Stimulated activated naive CD8-positive, alpha-beta T cell treated with anti-CD3 and anti-CD28 coated beads, Interleukin-15, Interleukin-2, amounts not matched to agents 100 ng/mL and 50 ng/mL, for 24 hours (primary cell): ENCODE measurements at regions not wholly inside any gene's neighbourhood (a gene's known extent, or its start where the extent isn't known, plus 50 kb on each side); places are given as distances from the start of the nearest gene placed in this dataset.

Experiments
- H3K27ac Mint-ChIP-seq: one replicate; pipeline ENCODE4 v1.8.0; 2021; ENCODE audit warnings: mild to moderate bottlenecking, mixed read lengths
- H3K27me3 Mint-ChIP-seq: one replicate; pipeline ENCODE4 v1.8.0; 2021; ENCODE audit warnings: mixed read lengths
- H3K36me3 Mint-ChIP-seq: one replicate; pipeline ENCODE4 v1.8.0; 2021; ENCODE audit warnings: low read depth, mixed read lengths
- H3K4me1 Mint-ChIP-seq: one replicate; pipeline ENCODE4 v1.8.0; 2021; ENCODE audit warnings: low read depth, mixed read lengths
- H3K4me3 Mint-ChIP-seq: one replicate; pipeline ENCODE4 v1.8.0; 2021; ENCODE audit warnings: mild to moderate bottlenecking, mixed read lengths
- H3K9me3 Mint-ChIP-seq: one replicate; pipeline ENCODE4 v1.8.0; 2021; ENCODE audit warnings: mixed read lengths

DNA sequence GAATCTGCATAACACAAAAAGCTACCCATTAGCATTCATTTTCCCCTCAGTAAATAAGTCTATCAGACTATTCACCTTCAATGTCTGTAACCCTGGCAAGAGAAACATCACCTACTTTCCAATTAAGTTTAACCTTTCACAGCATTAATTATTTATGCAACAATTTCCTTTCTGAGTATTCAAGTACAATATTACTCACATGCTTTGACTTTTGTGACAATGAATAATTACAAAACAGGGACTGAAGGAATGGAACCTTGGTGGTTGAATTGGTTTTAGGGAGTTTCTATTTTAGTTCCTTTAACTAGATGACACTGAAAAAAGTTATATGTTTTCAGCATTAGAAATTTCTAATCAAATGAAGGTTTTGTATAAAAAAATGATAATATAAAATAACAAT is 932.3 kb upstream of the EPHA5 start:
- Mint-ChIP-seq H3K4me1 (no peaks in the 10 kb centered on the region), H3K27me3 (no peaks in the 10 kb centered on the region), H3K27ac (no peak overlapping the region), H3K9me3 (peaks cover 11% of the 10 kb centered on the region), H3K4me3 (no peak overlapping the region), H3K36me3 (no peaks in the 10 kb centered on the region)

GRCh38 chr4:66591968-66592367 is 921.7 kb upstream of the EPHA5 start:
- no peaks in the 10 kb centered on the region for H3K36me3 Mint-ChIP-seq
- H3K27ac Mint-ChIP-seq: no peak overlapping the region
- H3K4me3 Mint-ChIP-seq: no peak overlapping the region
- H3K27me3 Mint-ChIP-seq: no peaks in the 10 kb centered on the region
- no peaks in the 10 kb centered on the region for H3K4me1 Mint-ChIP-seq
- no peaks in the 10 kb centered on the region for H3K9me3 Mint-ChIP-seq

DNA sequence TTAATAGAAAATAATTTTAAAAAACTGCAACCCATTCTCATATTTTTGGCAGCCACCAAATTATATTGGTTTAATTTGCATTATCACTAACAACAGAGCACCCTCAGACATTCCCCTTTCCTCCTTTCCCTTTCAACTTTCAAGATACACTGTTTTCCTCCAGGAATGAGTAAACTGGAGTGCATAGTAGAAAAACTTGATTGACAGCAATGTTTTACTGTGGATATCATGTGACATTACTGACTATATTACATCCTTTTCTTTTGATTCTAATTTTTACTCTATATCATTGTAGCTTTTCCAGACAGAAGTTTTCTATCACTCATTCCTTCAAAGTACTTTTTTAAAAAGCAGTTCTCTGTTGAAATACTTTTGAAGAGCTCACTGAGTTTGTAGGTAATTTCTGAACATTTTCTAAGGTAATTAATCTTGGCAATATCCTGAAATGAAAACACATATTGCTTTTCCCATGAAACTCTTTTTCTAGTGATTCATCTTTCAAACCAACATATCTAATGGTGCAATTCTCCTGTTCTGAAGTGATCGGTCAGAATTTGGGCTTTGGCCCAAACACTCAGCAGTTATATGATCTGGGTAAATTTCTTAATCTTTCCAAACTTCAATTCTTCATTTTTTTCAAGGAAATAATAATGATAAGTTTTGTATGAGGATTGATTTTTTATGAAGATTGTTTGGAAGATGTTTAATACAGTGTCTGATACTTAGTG is 920.4 kb upstream of the EPHA5 start:
- no peaks in the 10 kb centered on the region for H3K9me3 Mint-ChIP-seq
- no peak overlapping the region for H3K27ac Mint-ChIP-seq
- no peaks in the 10 kb centered on the region for H3K4me1 Mint-ChIP-seq
- H3K4me3 Mint-ChIP-seq: no peak overlapping the region
- H3K27me3 Mint-ChIP-seq: no peaks in the 10 kb centered on the region
- no peaks in the 10 kb centered on the region for H3K36me3 Mint-ChIP-seq

- H3K27ac Mint-ChIP-seq: no peak overlapping the region
- no peaks in the 10 kb centered on the region for H3K27me3 Mint-ChIP-seq
- H3K36me3 Mint-ChIP-seq: no peaks in the 10 kb centered on the region
- H3K4me1 Mint-ChIP-seq: no peaks in the 10 kb centered on the region
- H3K9me3 Mint-ChIP-seq: no peaks in the 10 kb centered on the region
- no peak overlapping the region for H3K4me3 Mint-ChIP-seq
These were observed 918.9 kb upstream of the EPHA5 start for GRCh38 chr4:66589183-66589582.

DNA sequence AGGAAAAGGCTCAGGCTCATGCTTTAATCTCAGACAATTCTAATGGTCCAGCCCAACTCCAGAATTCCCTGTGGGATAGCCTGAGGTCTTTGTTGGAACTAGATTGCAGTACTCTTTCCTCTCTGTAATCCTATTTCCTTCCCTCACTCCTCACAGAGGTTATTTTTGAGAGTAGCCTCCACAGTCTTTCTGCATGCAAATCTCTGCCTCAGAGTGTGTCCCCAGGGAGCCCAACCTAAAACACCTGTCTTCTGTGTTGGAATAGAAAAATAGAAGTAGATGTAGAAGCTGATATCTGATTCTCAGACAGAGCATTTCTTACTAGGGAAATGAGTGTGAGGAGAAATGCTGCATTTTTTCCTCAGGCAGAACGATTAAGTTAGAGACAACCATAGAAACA is 915.5 kb upstream of the EPHA5 start:
- Mint-ChIP-seq H3K36me3 (no peaks in the 10 kb centered on the region), H3K4me1 (no peaks in the 10 kb centered on the region), H3K4me3 (no peak overlapping the region), H3K9me3 (no peaks in the 10 kb centered on the region), H3K27me3 (no peaks in the 10 kb centered on the region), H3K27ac (no peak overlapping the region)

GRCh38 chr4:66577922-66578321 is 907.6 kb upstream of the EPHA5 start:
- no peak overlapping the region for H3K4me3 Mint-ChIP-seq
- no peaks in the 10 kb centered on the region for H3K27me3 Mint-ChIP-seq
- H3K27ac Mint-ChIP-seq: no peak overlapping the region
- no peaks in the 10 kb centered on the region for H3K4me1 Mint-ChIP-seq
- H3K9me3 Mint-ChIP-seq: peaks cover 3% of the 10 kb centered on the region
- no peaks in the 10 kb centered on the region for H3K36me3 Mint-ChIP-seq

- Mint-ChIP-seq H3K4me1 (no peaks in the 10 kb centered on the region), H3K4me3 (no peak overlapping the region), H3K9me3 (peaks cover 3% of the 10 kb centered on the region), H3K27me3 (no peaks in the 10 kb centered on the region), H3K27ac (no peak overlapping the region), H3K36me3 (no peaks in the 10 kb centered on the region)
These were observed 904.9 kb upstream of the EPHA5 start for GRCh38 chr4:66575008-66575696.

DNA sequence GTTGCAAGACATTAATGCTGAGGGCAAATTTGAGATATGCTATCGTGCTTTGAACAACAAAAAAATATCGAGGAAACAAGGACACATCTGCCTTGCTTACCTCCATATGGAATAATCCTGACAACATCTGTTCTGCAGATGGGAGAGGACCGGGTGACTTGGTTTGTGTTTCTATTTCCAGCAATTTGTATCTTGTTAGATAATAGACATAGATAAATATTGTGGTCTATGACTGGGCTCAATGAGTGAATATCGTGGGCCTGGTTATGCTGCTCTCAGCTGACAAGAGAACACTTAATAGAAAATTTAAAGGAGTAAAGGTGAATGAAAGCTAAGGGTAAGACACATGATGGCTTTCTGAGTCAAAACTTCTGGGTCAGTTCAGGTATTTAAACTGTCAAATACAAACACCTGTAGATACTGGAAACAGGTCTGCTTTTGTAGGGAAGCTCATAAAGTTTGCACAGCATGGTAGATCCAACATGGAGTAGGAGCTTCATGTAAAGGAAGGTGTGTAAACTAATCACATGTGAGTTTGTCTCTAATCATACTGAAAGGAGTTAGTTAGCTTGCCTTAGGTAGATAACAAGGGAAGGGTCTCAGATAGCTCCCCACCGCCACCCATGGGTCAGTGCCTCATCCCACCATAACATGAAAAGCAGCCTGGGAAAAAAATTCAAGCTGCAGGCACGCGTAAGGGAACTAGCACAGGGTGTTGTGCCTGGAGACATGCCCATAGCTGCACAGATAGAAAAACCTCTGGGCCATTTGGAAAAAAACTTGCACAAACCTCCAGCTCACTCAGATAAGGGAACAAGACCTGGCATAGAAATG is 904.1 kb upstream of the EPHA5 start:
- H3K9me3 Mint-ChIP-seq: peaks cover 6% of the 10 kb centered on the region
- H3K4me3 Mint-ChIP-seq: no peak overlapping the region
- H3K36me3 Mint-ChIP-seq: no peaks in the 10 kb centered on the region
- H3K27me3 Mint-ChIP-seq: no peaks in the 10 kb centered on the region
- no peaks in the 10 kb centered on the region for H3K4me1 Mint-ChIP-seq
- no peak overlapping the region for H3K27ac Mint-ChIP-seq

DNA sequence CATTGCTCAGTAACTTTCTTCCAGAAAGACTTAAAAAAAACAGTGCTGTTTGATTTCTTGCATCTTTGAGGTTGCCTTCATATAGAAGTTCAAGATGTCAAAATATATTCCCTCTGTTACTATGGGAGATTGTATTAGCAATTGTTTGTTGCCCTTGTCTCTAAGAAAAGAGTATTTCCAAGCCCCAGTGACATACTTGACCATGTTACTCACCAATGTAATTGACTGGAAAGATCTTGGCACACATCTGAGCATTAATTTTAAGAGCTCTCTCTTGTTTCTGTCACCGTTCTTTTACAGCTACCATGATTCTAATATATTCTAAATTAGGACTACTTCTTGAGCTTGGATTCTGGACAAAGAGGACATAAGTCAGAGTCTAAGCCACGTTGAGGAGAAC is 902.7 kb upstream of the EPHA5 start:
- Mint-ChIP-seq H3K4me1 (no peaks in the 10 kb centered on the region), H3K4me3 (no peak overlapping the region), H3K9me3 (peaks cover 11% of the 10 kb centered on the region), H3K36me3 (no peaks in the 10 kb centered on the region), H3K27me3 (no peaks in the 10 kb centered on the region), H3K27ac (no peak overlapping the region)

DNA sequence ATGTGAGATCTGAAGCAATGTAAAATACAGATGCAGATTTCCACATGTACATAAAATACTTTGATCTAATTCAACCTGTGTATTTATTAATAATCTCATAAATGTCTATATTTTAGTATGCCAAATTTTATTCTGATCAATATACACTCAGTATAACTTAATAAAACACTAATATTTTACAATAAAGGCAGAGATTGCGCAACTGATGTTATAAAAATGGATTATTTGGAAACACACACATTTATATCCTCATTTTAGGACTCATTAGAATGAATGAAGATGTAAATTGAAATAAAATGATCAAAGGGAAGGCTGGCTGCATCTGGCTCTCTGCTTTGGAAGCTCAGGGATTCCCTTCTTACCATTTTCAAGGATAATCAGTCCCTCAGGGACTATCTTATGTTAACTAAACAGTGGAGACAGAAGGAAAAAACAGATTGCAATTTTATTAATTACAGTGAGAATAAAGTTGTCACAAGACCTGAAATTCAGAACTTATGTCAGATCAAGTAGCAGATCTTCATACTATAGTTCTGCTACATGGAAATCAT is 900.9 kb upstream of the EPHA5 start:
- no peaks in the 10 kb centered on the region for H3K4me1 Mint-ChIP-seq
- no peaks in the 10 kb centered on the region for H3K36me3 Mint-ChIP-seq
- no peak overlapping the region for H3K4me3 Mint-ChIP-seq
- peaks cover 11% of the 10 kb centered on the region for H3K9me3 Mint-ChIP-seq
- no peak overlapping the region for H3K27ac Mint-ChIP-seq
- H3K27me3 Mint-ChIP-seq: no peaks in the 10 kb centered on the region

- no peaks in the 10 kb centered on the region for H3K36me3 Mint-ChIP-seq
- no peak overlapping the region for H3K4me3 Mint-ChIP-seq
- H3K4me1 Mint-ChIP-seq: no peaks in the 10 kb centered on the region
- H3K9me3 Mint-ChIP-seq: peaks cover 8% of the 10 kb centered on the region
- no peak overlapping the region for H3K27ac Mint-ChIP-seq
- no peaks in the 10 kb centered on the region for H3K27me3 Mint-ChIP-seq
These were observed 898.9 kb upstream of the EPHA5 start for GRCh38 chr4:66569228-66569627.

GRCh38 chr4:66568431-66568830 is 898.1 kb upstream of the EPHA5 start:
- no peak overlapping the region for H3K27ac Mint-ChIP-seq
- peaks cover 8% of the 10 kb centered on the region for H3K9me3 Mint-ChIP-seq
- no peaks in the 10 kb centered on the region for H3K27me3 Mint-ChIP-seq
- H3K4me3 Mint-ChIP-seq: no peak overlapping the region
- H3K4me1 Mint-ChIP-seq: no peaks in the 10 kb centered on the region
- H3K36me3 Mint-ChIP-seq: no peaks in the 10 kb centered on the region

DNA sequence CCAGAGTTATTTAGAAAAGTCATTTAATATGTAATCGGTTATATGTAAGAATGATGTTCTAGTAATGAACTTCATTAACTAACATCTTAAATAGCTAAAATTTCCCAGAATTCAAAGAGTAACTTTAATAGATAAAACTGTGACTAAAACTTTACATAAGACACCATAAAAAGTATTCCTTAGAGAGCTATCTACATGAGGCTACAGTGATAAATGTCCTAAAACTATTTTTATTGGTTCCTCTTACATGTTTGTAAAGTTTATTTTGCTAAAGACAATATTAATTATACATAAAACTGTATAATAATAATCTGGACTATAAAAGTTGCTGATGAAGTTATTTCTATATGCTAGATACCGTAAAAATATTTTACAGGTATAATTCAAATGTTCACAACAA is 897.7 kb upstream of the EPHA5 start:
- H3K27ac Mint-ChIP-seq: no peak overlapping the region
- no peaks in the 10 kb centered on the region for H3K27me3 Mint-ChIP-seq
- H3K4me1 Mint-ChIP-seq: no peaks in the 10 kb centered on the region
- H3K4me3 Mint-ChIP-seq: no peak overlapping the region
- H3K9me3 Mint-ChIP-seq: peaks cover 8% of the 10 kb centered on the region
- no peaks in the 10 kb centered on the region for H3K36me3 Mint-ChIP-seq

GRCh38 chr4:66567551-66567950 is 897.3 kb upstream of the EPHA5 start:
- Mint-ChIP-seq H3K27me3 (no peaks in the 10 kb centered on the region), H3K4me3 (no peak overlapping the region), H3K9me3 (peaks cover 8% of the 10 kb centered on the region)

GRCh38 chr4:66565801-66566200 is 895.5 kb upstream of the EPHA5 start:
- H3K27ac Mint-ChIP-seq: no peak overlapping the region

More at GRCh38 chr4:66567551-66567950, 897.3 kb upstream of the EPHA5 start:
- Mint-ChIP-seq H3K27ac (no peak overlapping the region), H3K4me1 (no peaks in the 10 kb centered on the region), H3K36me3 (no peaks in the 10 kb centered on the region)

More at GRCh38 chr4:66565801-66566200, 895.5 kb upstream of the EPHA5 start:
- Mint-ChIP-seq H3K27me3 (no peaks in the 10 kb centered on the region), H3K36me3 (no peaks in the 10 kb centered on the region), H3K4me3 (no peak overlapping the region), H3K9me3 (peaks cover 8% of the 10 kb centered on the region), H3K4me1 (no peaks in the 10 kb centered on the region)
